Endodermal cell (in vitro differentiated cells): ENCODE measurements at regions not wholly inside any gene's neighbourhood (a gene's known extent, or its start where the extent isn't known, plus 50 kb on each side); places are given as distances from the start of the nearest gene placed in this dataset.

Experiments used
- DNase-seq: peaks from one replicate; pipeline ENCODE4 v3.0.0-alpha.2; 2017
- H3K27ac ChIP-seq: 2 replicates; pipeline ENCODE4 v1.5.1; 2013; ENCODE audit warnings: mild to moderate bottlenecking, low read depth, low read length, moderate library complexity
- H3K27me3 ChIP-seq: 2 replicates; pipeline ENCODE4 v1.6.1; 2013; ENCODE audit warnings: mild to moderate bottlenecking, low read length, moderate library complexity; ENCODE audit not compliant: insufficient read depth, control insufficient read depth, poor library complexity, severe bottlenecking
- H3K36me3 ChIP-seq: 2 replicates; pipeline ENCODE4 v1.7.0; 2013; ENCODE audit warnings: mild to moderate bottlenecking, low read length, moderate library complexity; ENCODE audit not compliant: control insufficient read depth, insufficient read depth
- H3K4me1 ChIP-seq: one replicate; pipeline ENCODE4 v1.7.0; 2013; ENCODE audit warnings: low read length; ENCODE audit not compliant: control insufficient read depth, insufficient read depth
- H3K4me3 ChIP-seq: 2 replicates; pipeline ENCODE4 v1.5.1; 2013; ENCODE audit warnings: mild to moderate bottlenecking, low read length, moderate library complexity
- H3K9ac ChIP-seq: 2 replicates; pipeline ENCODE4 v1.6.1; 2013; ENCODE audit warnings: mild to moderate bottlenecking, low read length, moderate library complexity; ENCODE audit not compliant: poor library complexity, severe bottlenecking; ENCODE audit errors: extremely low read depth
- H3K9me3 ChIP-seq: 2 replicates; pipeline ENCODE4 v1.6.1; 2013; ENCODE audit warnings: mild to moderate bottlenecking, low read length, moderate library complexity; ENCODE audit not compliant: control insufficient read depth
- H3K27ac Mint-ChIP-seq: 2 replicates; pipeline ENCODE4 v1.8.0; 2020; ENCODE audit warnings: mixed read lengths
- H3K27me3 Mint-ChIP-seq: 2 replicates; pipeline ENCODE4 v1.8.0; 2021; ENCODE audit warnings: mild to moderate bottlenecking, mixed read lengths; ENCODE audit not compliant: insufficient read depth
- H3K36me3 Mint-ChIP-seq: 2 replicates; pipeline ENCODE4 v1.8.0; 2020; ENCODE audit warnings: low read depth, mixed read lengths
- H3K4me1 Mint-ChIP-seq: 2 replicates; pipeline ENCODE4 v1.8.0; 2020; ENCODE audit warnings: mixed read lengths
- H3K4me3 Mint-ChIP-seq: 2 replicates; pipeline ENCODE4 v1.8.0; 2020; ENCODE audit warnings: mild to moderate bottlenecking, moderate library complexity, mixed read lengths
- H3K9me3 Mint-ChIP-seq: 2 replicates; pipeline ENCODE4 v1.8.0; 2020; ENCODE audit warnings: mild to moderate bottlenecking, mixed read lengths
- WGBS, 2 experiments: methylation state at CpG; one replicate each; pipeline versions ENCODE4 v1.1.5 to v1.1.7; 2013; ENCODE audit warnings: missing lambda C conversion rate in 2 of 2, mixed read lengths in 1 of 2; ENCODE audit not compliant: insufficient coverage in 1 of 2, insufficient read length in 1 of 2; 5-methylcytosine and 5-hydroxymethylcytosine counted together
- TF ChIP-seq, protein P1 (sequence below): fragments of 200-600 bp; sonication (generic); conservative IDR thresholded peaks from 2 replicates; pipeline ENCODE4 v1.5.0; 2021; ENCODE audit warnings: antibody characterized with exemption, mild to moderate bottlenecking

- H3K4me3 ChIP-seq: no peak overlapping the region
- 95% methylated on average over 2 of the region's 2 CpGs; no CpG with 5 or more reads in 1 of the 2 experiments for WGBS, 2 experiments
- Mint-ChIP-seq H3K4me1 (peaks cover 17% of the 10 kb centered on the region), H3K36me3 (no peaks in the 10 kb centered on the region), H3K27me3 (no peaks in the 10 kb centered on the region), H3K4me3 (no peak overlapping the region), H3K27ac (no peak overlapping the region), H3K9me3 (no peaks in the 10 kb centered on the region)
- no peak overlapping the region for H3K9ac ChIP-seq
- no peak overlapping the region for H3K27ac ChIP-seq
- no peaks in the 10 kb centered on the region for H3K9me3 ChIP-seq
- H3K27me3 ChIP-seq: no peaks in the 10 kb centered on the region
- no peaks in the 10 kb centered on the region for H3K36me3 ChIP-seq
- H3K4me1 ChIP-seq: no peaks in the 10 kb centered on the region
- TF ChIP-seq, protein P1, sequence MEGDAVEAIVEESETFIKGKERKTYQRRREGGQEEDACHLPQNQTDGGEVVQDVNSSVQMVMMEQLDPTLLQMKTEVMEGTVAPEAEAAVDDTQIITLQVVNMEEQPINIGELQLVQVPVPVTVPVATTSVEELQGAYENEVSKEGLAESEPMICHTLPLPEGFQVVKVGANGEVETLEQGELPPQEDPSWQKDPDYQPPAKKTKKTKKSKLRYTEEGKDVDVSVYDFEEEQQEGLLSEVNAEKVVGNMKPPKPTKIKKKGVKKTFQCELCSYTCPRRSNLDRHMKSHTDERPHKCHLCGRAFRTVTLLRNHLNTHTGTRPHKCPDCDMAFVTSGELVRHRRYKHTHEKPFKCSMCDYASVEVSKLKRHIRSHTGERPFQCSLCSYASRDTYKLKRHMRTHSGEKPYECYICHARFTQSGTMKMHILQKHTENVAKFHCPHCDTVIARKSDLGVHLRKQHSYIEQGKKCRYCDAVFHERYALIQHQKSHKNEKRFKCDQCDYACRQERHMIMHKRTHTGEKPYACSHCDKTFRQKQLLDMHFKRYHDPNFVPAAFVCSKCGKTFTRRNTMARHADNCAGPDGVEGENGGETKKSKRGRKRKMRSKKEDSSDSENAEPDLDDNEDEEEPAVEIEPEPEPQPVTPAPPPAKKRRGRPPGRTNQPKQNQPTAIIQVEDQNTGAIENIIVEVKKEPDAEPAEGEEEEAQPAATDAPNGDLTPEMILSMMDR: no peak
- no peak for DNase-seq
These were observed 64.2 kb upstream of the MME start for GRCh38 chr3:155015776-155016436.

DNA sequence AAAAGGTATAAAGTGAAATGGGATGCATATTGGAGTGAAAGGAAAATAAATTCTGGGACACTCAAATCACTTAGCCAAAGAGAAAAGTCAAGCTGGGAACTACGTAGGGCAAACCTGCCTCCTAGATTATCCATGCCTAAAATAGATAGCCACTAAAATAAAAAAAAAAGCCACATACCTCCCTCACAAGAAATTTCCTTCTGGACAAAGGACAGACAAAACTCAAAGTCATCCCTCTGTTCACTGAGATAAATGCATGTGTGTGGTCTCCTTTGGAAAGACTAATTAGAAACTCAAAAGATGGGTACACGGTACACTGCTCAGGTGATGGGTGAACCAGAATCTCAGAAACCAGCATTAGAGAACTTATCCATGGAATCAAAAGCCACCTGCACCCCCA, 65.2 kb upstream of the MME start:
- Mint-ChIP-seq H3K36me3 (no peaks in the 10 kb centered on the region), H3K27ac (no peak overlapping the region), H3K4me3 (no peak overlapping the region), H3K4me1 (peaks cover 23% of the 10 kb centered on the region), H3K27me3 (no peaks in the 10 kb centered on the region), H3K9me3 (no peaks in the 10 kb centered on the region)
- H3K4me3 ChIP-seq: no peak overlapping the region
- WGBS, 2 experiments: 88% methylated on average over 2 of the region's 2 CpGs; no CpG with 5 or more reads in 1 of the 2 experiments
- H3K27ac ChIP-seq: no peak overlapping the region
- no peaks in the 10 kb centered on the region for H3K27me3 ChIP-seq
- no peak overlapping the region for H3K9ac ChIP-seq
- DNase-seq: no peak
- TF ChIP-seq, protein P1: no peak
- no peaks in the 10 kb centered on the region for H3K9me3 ChIP-seq
- no peaks in the 10 kb centered on the region for H3K4me1 ChIP-seq
- H3K36me3 ChIP-seq: no peaks in the 10 kb centered on the region

- Mint-ChIP-seq H3K9me3 (no peaks in the 10 kb centered on the region), H3K4me1 (peaks cover 8% of the 10 kb centered on the region), H3K36me3 (no peaks in the 10 kb centered on the region), H3K27ac (no peak overlapping the region), H3K4me3 (no peak overlapping the region), H3K27me3 (no peaks in the 10 kb centered on the region)
- no peaks in the 10 kb centered on the region for H3K27me3 ChIP-seq
- no peak overlapping the region for H3K27ac ChIP-seq
- no peaks in the 10 kb centered on the region for H3K9me3 ChIP-seq
- no peak overlapping the region for H3K9ac ChIP-seq
- no peak overlapping the region for H3K4me3 ChIP-seq
- 88 to 94% methylated on average over 1 to 2 of the region's 2 CpGs for WGBS, 2 experiments
- H3K36me3 ChIP-seq: no peaks in the 10 kb centered on the region
- DNase-seq: no peak
- no peaks in the 10 kb centered on the region for H3K4me1 ChIP-seq
- TF ChIP-seq, protein P1: no peak
These were observed 66.7 kb upstream of the MME start for GRCh38 chr3:155013427-155013826.
